ENCODE measurements at regions not wholly inside any gene's neighbourhood (a gene's known extent, or its start where the extent isn't known, plus 50 kb on each side); places are given as distances from the start of the nearest gene placed in this dataset.
"Not testable (repeated sequence)": the region's sequence is repeated elsewhere in the genome, so short reads cannot be mapped to it uniquely, and the experiment has no call there.

- TF ChIP-seq CTCF (conservative IDR thresholded peaks at IDR 0.05); ZFX (IDR thresholded peaks at IDR 0.05): not testable (repeated sequence)
Observed at GRCh38 chr9:63328313-63328712, 1956.7 kb downstream of the FOXD4L5 start.

Data from C4-2B (cell line).